Ascending aorta (tissue), 2 donors: ENCODE measurements at regions not wholly inside any gene's neighbourhood (a gene's known extent, or its start where the extent isn't known, plus 50 kb on each side); places are given as distances from the start of the nearest gene placed in this dataset.
"Not testable (repeated sequence)": the region's sequence is repeated elsewhere in the genome, so short reads cannot be mapped to it uniquely, and the experiment has no call there.

ENCODE experiments used
- DNase-seq, 2 donors: peaks; one replicate each; pipeline ENCODE4 v3.0.0-alpha.2; 2019; ENCODE audit warnings: low spot score in 2 of 2
- H3K27ac ChIP-seq, 2 donors: fragments of 200-600 bp; sonication (generic); one replicate each; pipeline ENCODE4 v1.5.1; 2016 to 2017; ENCODE audit warnings: mild to moderate bottlenecking in 1 of 2
- H3K27me3 ChIP-seq: fragments of 200-600 bp; sonication (generic); one replicate; pipeline ENCODE4 v1.5.1; 2017
- H3K36me3 ChIP-seq, 2 donors: fragments of 200-600 bp; sonication (generic); one replicate each; pipeline ENCODE4 v1.5.1; 2016
- H3K4me1 ChIP-seq, 2 donors: fragments of 200-600 bp; sonication (generic); one replicate each; pipeline ENCODE4 v1.5.1; 2016 to 2017; ENCODE audit warnings: mild to moderate bottlenecking in 1 of 2
- H3K4me3 ChIP-seq, 2 donors: fragments of 200-600 bp; sonication (generic); one replicate each; pipeline ENCODE4 v1.5.1; 2016 to 2017; ENCODE audit warnings: mild to moderate bottlenecking in 1 of 2
- H3K9me3 ChIP-seq, 2 donors: fragments of 200-600 bp; sonication (generic); one replicate each; pipeline ENCODE4 v1.5.1; 2016
- intact Hi-C: fragments of 100-400 bp; cut with DNase I; formaldehyde crosslinking; loops from one replicate; pipeline ENCODE4 v1.15.1; 2023
- TF ChIP-seq, protein P1 (sequence below), 3 experiments: fragments of 200-600 bp in 2 of 3; fragments of 450-650 bp in 1 of 3; sonication (generic) in 2 of 3; IDR thresholded peaks; one replicate each; pipeline ENCODE4 v1.5.1; 2016 to 2019; ENCODE audit warnings: antibody characterized with exemption in 3 of 3, mild to moderate bottlenecking in 1 of 3, moderate library complexity in 1 of 3

GRCh38 chr5:77867194-77867691 lies 91.1 kb upstream of the TBCA start:
- Histone ChIP-seq H3K27me3 (no peaks in the 10 kb centered on the region), H3K9me3 (no peaks in the 10 kb centered on the region), H3K4me3 (no peak overlapping the region), H3K27ac (no peak overlapping the region), H3K36me3 (no peaks in the 10 kb centered on the region), H3K4me1 (no peaks in the 10 kb centered on the region)
- DNase-seq, result no peak
- TF ChIP-seq, protein P1, sequence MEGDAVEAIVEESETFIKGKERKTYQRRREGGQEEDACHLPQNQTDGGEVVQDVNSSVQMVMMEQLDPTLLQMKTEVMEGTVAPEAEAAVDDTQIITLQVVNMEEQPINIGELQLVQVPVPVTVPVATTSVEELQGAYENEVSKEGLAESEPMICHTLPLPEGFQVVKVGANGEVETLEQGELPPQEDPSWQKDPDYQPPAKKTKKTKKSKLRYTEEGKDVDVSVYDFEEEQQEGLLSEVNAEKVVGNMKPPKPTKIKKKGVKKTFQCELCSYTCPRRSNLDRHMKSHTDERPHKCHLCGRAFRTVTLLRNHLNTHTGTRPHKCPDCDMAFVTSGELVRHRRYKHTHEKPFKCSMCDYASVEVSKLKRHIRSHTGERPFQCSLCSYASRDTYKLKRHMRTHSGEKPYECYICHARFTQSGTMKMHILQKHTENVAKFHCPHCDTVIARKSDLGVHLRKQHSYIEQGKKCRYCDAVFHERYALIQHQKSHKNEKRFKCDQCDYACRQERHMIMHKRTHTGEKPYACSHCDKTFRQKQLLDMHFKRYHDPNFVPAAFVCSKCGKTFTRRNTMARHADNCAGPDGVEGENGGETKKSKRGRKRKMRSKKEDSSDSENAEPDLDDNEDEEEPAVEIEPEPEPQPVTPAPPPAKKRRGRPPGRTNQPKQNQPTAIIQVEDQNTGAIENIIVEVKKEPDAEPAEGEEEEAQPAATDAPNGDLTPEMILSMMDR (IDR thresholded peaks at IDR 0.05), result peak in 1 of 3 experiments; percentile 32
- intact Hi-C loops, result loop anchor here (5.0 to 10.0 kb wide), 2 partner anchors 295 to 418 kb away; no protein-coding TSS in a partner anchor

- TF ChIP-seq, protein P1 (IDR thresholded peaks at IDR 0.05), result no peak
- no peak for DNase-seq
- Histone ChIP-seq H3K36me3 (no peaks in the 10 kb centered on the region), H3K9me3 (no peaks in the 10 kb centered on the region), H3K4me3 (no peak overlapping the region), H3K27me3 (no peaks in the 10 kb centered on the region), H3K4me1 (no peaks in the 10 kb centered on the region), H3K27ac (no peak overlapping the region)
- intact Hi-C loops, result loop anchor here (5.0 to 10.0 kb wide), 2 partner anchors 296 to 419 kb away; no protein-coding TSS in a partner anchor
Observed at GRCh38 chr5:77866198-77866597, 90.1 kb upstream of the TBCA start.

DNA sequence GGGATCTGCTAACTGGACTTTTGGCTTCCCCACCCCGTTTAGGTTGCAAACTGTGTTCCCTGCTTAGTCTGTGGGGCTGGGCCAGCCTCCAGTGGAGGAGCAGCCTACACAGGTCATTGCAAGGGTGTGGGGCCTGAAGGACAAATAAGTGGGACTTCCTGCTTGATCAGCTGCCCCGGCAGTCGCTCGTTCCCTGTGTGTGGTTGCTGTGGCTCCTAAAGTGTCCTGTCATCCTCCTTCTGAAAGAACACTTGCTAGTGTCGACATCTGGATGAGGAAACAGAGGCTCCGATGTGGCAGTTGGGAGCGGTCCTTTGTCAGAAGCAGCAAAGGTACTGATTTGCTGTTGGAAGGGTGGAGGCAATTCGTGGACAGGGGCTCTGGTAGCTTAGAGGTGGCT lies 88.9 kb upstream of the TBCA start:
- TF ChIP-seq, protein P1 (IDR thresholded peaks at IDR 0.05), result no peak
- Histone ChIP-seq H3K4me3 (no peak overlapping the region), H3K27me3 (no peaks in the 10 kb centered on the region), H3K9me3 (no peaks in the 10 kb centered on the region), H3K4me1 (no peaks in the 10 kb centered on the region), H3K27ac (no peak overlapping the region), H3K36me3 (no peaks in the 10 kb centered on the region)
- no peak for DNase-seq
- intact Hi-C loops, result loop anchor here (5.0 to 10.0 kb wide), 2 partner anchors 297 to 420 kb away; no protein-coding TSS in a partner anchor

DNA sequence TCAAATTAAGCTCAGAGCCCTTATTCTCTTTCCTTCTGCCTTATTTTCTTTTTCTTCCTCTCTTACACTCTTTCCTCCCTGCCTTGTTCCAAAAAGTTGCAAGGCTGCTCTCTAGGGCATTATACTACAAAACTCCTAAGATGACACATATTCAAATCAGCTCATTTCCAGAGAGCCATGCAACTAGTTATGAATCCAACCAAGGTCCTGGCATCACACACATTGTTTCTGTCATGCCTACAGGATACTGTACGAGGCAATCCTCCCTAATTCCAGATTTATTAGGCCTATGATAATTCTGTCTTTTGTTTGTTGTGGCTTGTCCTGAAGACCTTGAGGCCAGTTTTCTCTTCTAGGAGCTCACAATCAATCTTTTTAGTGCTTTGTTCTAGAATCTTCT lies 87.0 kb upstream of the TBCA start:
- TF ChIP-seq, protein P1 (IDR thresholded peaks at IDR 0.05), result no peak
- DNase-seq, result no peak
- Histone ChIP-seq H3K36me3 (no peaks in the 10 kb centered on the region), H3K9me3 (no peaks in the 10 kb centered on the region), H3K4me3 (no peak overlapping the region), H3K27ac (no peak overlapping the region), H3K27me3 (no peaks in the 10 kb centered on the region), H3K4me1 (no peaks in the 10 kb centered on the region)
- intact Hi-C loops, result loop anchor here (10.0 kb wide), 1 partner anchor 422 kb away; no protein-coding TSS in a partner anchor

DNA sequence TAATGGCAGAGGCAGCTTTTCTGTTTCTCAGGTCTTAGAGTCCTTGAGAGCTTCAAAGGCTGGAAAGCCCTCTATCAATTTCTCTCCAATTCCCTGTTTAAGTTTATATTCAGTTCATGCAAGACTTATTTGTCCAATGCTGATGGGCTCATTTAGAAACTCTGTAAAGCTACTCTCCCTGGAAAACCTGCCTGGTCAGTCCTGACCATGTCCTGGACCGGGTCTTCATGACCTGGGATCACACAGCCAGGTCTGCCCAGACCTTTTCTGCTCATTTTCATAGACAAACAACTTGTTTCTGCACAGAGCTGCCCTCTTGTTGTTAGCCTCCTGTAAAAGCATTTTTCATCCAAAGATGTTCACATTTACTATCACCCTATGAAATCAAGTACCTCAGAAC lies 85.4 kb upstream of the TBCA start:
- Histone ChIP-seq H3K27ac (no peak overlapping the region), H3K36me3 (no peaks in the 10 kb centered on the region), H3K9me3 (no peaks in the 10 kb centered on the region), H3K4me3 (no peak overlapping the region), H3K27me3 (no peaks in the 10 kb centered on the region), H3K4me1 (no peaks in the 10 kb centered on the region)
- intact Hi-C loops, result loop anchor here (10.0 kb wide), 1 partner anchor 423 kb away; no protein-coding TSS in a partner anchor
- TF ChIP-seq, protein P1 (IDR thresholded peaks at IDR 0.05), result no peak
- no peak for DNase-seq

- TF ChIP-seq, protein P1 (IDR thresholded peaks at IDR 0.05), result no peak
- no peaks in the 10 kb centered on the region for H3K36me3 ChIP-seq
- no peaks in the 10 kb centered on the region for H3K4me1 ChIP-seq
- intact Hi-C loops, result no loop called here
- DNase-seq, result no peak
- no peaks in the 10 kb centered on the region for H3K9me3 ChIP-seq
- H3K27me3 ChIP-seq, result no peaks in the 10 kb centered on the region
- H3K4me3 ChIP-seq, result no peak overlapping the region
- no peak overlapping the region for H3K27ac ChIP-seq
Observed at GRCh38 chr5:77859306-77859705, 83.2 kb upstream of the TBCA start.

DNA sequence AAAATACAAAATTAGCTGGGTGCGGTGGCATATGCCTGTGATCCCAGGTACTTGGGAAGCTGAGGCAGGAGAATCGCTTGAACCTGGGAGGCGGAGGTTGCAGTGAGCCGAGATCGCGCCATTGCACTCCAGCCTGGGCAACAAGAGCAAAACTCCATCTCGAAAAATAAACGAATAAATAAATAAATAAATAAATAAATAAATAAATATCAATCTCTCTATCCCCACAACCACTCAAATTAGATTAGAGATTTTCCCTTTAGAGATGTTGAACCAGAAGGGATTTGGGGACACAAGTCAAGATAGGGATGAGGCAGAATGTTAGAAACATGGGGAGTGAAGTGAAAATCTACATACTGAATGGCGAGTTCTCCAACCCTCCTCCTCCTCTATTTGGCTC lies 82.5 kb upstream of the TBCA start:
- H3K4me1 ChIP-seq, H3K36me3 ChIP-seq, H3K27me3 ChIP-seq, DNase-seq, H3K9me3 ChIP-seq, intact Hi-C loops, H3K27ac ChIP-seq, H3K4me3 ChIP-seq: not testable (repeated sequence)
